ENCODE measurements at regions not wholly inside any gene's neighbourhood (a gene's known extent, or its start where the extent isn't known, plus 50 kb on each side); places are given as distances from the start of the nearest gene placed in this dataset.

DNA sequence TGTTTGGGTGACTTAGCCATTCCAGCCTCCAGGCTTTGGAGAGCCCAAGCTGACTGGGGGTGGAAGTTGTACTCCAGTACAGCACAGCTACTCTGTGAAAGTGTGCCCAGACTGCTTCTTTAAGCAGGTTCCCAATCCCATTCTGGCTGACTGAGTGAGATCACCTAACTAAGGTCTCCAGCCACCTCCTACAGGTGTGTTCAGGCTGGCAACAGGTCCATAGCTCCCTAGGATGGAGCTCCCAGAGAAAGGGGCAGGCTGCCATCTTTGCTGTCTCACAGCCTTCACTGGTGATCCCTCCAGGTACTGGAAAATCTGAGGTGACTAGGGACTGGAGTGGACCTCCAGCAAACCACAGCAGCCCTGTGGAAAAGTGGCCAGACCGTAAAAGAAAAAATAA lies 445.3 kb upstream of the KCNMB2 start:
- DNase-seq: no peak
- H3K9me2 ChIP-seq (replicated peaks; ENCODE audit: insufficient read depth, low read length): no peaks in the 10 kb centered on the region
- H3K4me3 ChIP-seq (ENCODE audit: low read length): no peak overlapping the region
- no peak overlapping the region for H3K27ac ChIP-seq (ENCODE audit: low read length)
- no peak overlapping the region for H3K4me2 ChIP-seq (ENCODE audit: low read depth, low read length)
- TF ChIP-seq, protein P1, sequence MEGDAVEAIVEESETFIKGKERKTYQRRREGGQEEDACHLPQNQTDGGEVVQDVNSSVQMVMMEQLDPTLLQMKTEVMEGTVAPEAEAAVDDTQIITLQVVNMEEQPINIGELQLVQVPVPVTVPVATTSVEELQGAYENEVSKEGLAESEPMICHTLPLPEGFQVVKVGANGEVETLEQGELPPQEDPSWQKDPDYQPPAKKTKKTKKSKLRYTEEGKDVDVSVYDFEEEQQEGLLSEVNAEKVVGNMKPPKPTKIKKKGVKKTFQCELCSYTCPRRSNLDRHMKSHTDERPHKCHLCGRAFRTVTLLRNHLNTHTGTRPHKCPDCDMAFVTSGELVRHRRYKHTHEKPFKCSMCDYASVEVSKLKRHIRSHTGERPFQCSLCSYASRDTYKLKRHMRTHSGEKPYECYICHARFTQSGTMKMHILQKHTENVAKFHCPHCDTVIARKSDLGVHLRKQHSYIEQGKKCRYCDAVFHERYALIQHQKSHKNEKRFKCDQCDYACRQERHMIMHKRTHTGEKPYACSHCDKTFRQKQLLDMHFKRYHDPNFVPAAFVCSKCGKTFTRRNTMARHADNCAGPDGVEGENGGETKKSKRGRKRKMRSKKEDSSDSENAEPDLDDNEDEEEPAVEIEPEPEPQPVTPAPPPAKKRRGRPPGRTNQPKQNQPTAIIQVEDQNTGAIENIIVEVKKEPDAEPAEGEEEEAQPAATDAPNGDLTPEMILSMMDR (IDR thresholded peaks at IDR 0.05; ENCODE audit: low read length): no peak
- no peak for TF ChIP-seq EZH2phosphoT487 (IDR thresholded peaks at IDR 0.05; ENCODE audit: low read length)
- TF ChIP-seq EZH2 (optimal IDR thresholded peaks at IDR 0.05; ENCODE audit: low read depth, low read length): no peak
- H4K20me1 ChIP-seq (ENCODE audit: insufficient read depth, low read length): no peaks in the 10 kb centered on the region
- no peak overlapping the region for H2AFZ ChIP-seq (ENCODE audit: low read length)
- no peak overlapping the region for H3K9ac ChIP-seq (ENCODE audit: low read length)
- H3K36me3 ChIP-seq (replicated peaks; ENCODE audit: insufficient read depth, low read length): no peaks in the 10 kb centered on the region
- H3K79me2 ChIP-seq (ENCODE audit: low read length): no peaks in the 10 kb centered on the region
- H3K9me3 ChIP-seq (replicated peaks; ENCODE audit: insufficient read depth, low read length): no peaks in the 10 kb centered on the region
- peaks cover 19% of the 10 kb centered on the region for H3K4me1 ChIP-seq (ENCODE audit: low read length)
- no peaks in the 10 kb centered on the region for H3K27me3 ChIP-seq (replicated peaks; ENCODE audit: insufficient read depth, low read length)
- no peaks in the 10 kb centered on the region for H3F3A ChIP-seq (ENCODE audit: insufficient read depth, low read length)

DNA sequence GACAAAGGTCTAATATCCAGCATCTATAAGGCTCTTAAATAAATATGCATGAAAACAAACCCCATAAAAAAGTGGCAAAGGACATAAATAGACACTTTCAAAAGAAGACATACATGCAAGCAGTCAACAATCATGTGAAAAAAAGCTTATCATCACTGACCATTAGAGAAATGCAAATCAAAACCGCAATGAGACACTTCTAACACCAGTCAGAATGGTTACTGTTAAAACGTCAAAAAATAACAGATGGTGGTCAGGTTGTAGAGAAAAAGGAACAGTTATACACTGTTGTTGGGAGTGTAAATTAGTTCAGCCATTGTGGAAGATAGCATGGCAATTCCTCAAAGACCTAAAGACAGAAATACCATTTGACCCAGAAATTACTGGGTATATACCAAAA lies 440.7 kb upstream of the KCNMB2 start:
- H3K79me2 ChIP-seq (ENCODE audit: low read length): no peaks in the 10 kb centered on the region
- H3K27me3 ChIP-seq (replicated peaks; ENCODE audit: insufficient read depth, low read length): no peaks in the 10 kb centered on the region
- H3K4me2 ChIP-seq (ENCODE audit: low read depth, low read length): peak overlapping the region; percentile 20; the same call in 1 of the 2 replicates
- peaks cover 14% of the 10 kb centered on the region for H3K4me1 ChIP-seq (ENCODE audit: low read length)
- no peaks in the 10 kb centered on the region for H3F3A ChIP-seq (ENCODE audit: insufficient read depth, low read length)
- H3K9me2 ChIP-seq (replicated peaks; ENCODE audit: insufficient read depth, low read length): no peaks in the 10 kb centered on the region
- no peaks in the 10 kb centered on the region for H3K9me3 ChIP-seq (replicated peaks; ENCODE audit: insufficient read depth, low read length)
- H3K9ac ChIP-seq (ENCODE audit: low read length): no peak overlapping the region
- no peaks in the 10 kb centered on the region for H4K20me1 ChIP-seq (ENCODE audit: insufficient read depth, low read length)
- H3K36me3 ChIP-seq (replicated peaks; ENCODE audit: insufficient read depth, low read length): no peaks in the 10 kb centered on the region
- peak; percentile 57 for DNase-seq
- H2AFZ ChIP-seq (ENCODE audit: low read length): no peak overlapping the region
- H3K4me3 ChIP-seq (ENCODE audit: low read length): no peak overlapping the region
- peak overlapping the region; percentile 27; the same call in 1 of the 2 replicates for H3K27ac ChIP-seq (ENCODE audit: low read length)
- TF ChIP-seq EZH2 (optimal IDR thresholded peaks at IDR 0.05; ENCODE audit: low read depth, low read length): no peak
- no peak for TF ChIP-seq EZH2phosphoT487 (IDR thresholded peaks at IDR 0.05; ENCODE audit: low read length)
- TF ChIP-seq, protein P1 (IDR thresholded peaks at IDR 0.05; ENCODE audit: low read length): no peak

DNA sequence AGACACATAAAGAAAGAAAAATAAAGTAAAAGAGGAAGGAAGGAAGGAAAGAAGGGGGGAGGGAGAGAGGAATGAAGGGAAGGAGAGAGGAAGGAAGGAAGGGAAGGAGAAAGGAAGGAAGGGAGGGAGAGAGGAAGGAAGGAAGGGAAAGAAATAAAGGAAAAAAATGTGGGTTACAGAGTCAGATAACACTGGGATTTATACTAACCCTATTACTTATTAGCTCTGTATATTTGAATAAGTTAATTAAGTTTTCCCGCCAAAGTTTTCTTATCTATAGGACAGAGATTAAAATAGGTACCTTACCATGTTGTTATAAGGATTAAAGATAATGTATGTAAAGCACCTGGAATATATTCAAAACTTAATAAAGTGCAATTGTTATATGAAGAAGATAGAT lies 439.3 kb upstream of the KCNMB2 start:
- Histone ChIP-seq H3K4me3 (ENCODE audit: low read length) (no peak overlapping the region), H3K4me1 (ENCODE audit: low read length) (peaks cover 14% of the 10 kb centered on the region), H3K79me2 (ENCODE audit: low read length) (no peaks in the 10 kb centered on the region), H3K4me2 (ENCODE audit: low read depth, low read length) (no peak overlapping the region), H3F3A (ENCODE audit: insufficient read depth, low read length) (no peaks in the 10 kb centered on the region), H3K9ac (ENCODE audit: low read length) (no peak overlapping the region), H4K20me1 (ENCODE audit: insufficient read depth, low read length) (no peaks in the 10 kb centered on the region), H3K9me3 (replicated peaks; ENCODE audit: insufficient read depth, low read length) (no peaks in the 10 kb centered on the region), H2AFZ (ENCODE audit: low read length) (no peak overlapping the region), H3K27me3 (replicated peaks; ENCODE audit: insufficient read depth, low read length) (no peaks in the 10 kb centered on the region), H3K36me3 (replicated peaks; ENCODE audit: insufficient read depth, low read length) (no peaks in the 10 kb centered on the region), H3K27ac (ENCODE audit: low read length) (no peak overlapping the region), H3K9me2 (replicated peaks; ENCODE audit: insufficient read depth, low read length) (no peaks in the 10 kb centered on the region)
- no peak for DNase-seq
- no peak for TF ChIP-seq EZH2phosphoT487 (IDR thresholded peaks at IDR 0.05; ENCODE audit: low read length)
- TF ChIP-seq, protein P1 (IDR thresholded peaks at IDR 0.05; ENCODE audit: low read length): no peak
- TF ChIP-seq EZH2 (optimal IDR thresholded peaks at IDR 0.05; ENCODE audit: low read depth, low read length): no peak

Measured in MM.1S (cell line).